B cell (primary cell): ENCODE measurements at regions not wholly inside any gene's neighbourhood (a gene's known extent, or its start where the extent isn't known, plus 50 kb on each side); places are given as distances from the start of the nearest gene placed in this dataset.
"Not testable (repeated sequence)": the region's sequence is repeated elsewhere in the genome, so short reads cannot be mapped to it uniquely, and the experiment has no call there.

Experiments
- ATAC-seq: fragments of 200-7000 bp; cut with Tn5 transposase; one replicate; pipeline ENCODE4 v1.10.0; 2021; ENCODE audit warnings: low read depth, mild to moderate bottlenecking, moderate number of reproducible peaks, moderate library complexity
- CTCF ChIA-PET: fragments of 350-600 bp; sonication (Branson Sonifier 250); formaldehyde crosslinking; loops from one replicate; lab custom pipeline; 2021; ENCODE audit warnings: antibody characterized with exemption, inconsistent platforms; lab: Charles Lee
- POLR2A ChIA-PET: fragments of 350-600 bp; sonication (Branson Sonifier 250); formaldehyde crosslinking; loops from one replicate; lab custom pipeline; 2021; ENCODE audit warnings: antibody characterized with exemption; lab: Charles Lee
- DNase-seq: peaks from one replicate; pipeline ENCODE4 v3.0.0; 2013
- H2AFZ ChIP-seq: 2 replicates; pipeline ENCODE4 v1.6.1; 2012; ENCODE audit warnings: mild to moderate bottlenecking, low read depth, low read length; ENCODE audit not compliant: insufficient read depth, poor library complexity, severe bottlenecking
- H3K27ac ChIP-seq, 2 donors: 1 replicate in 1 of 2; 2 replicates in 1 of 2; pipeline ENCODE4 v1.5.1; 2012 to 2013; ENCODE audit warnings: low read length in 2 of 2, mild to moderate bottlenecking in 2 of 2, moderate library complexity in 1 of 2
- H3K27me3 ChIP-seq, 4 experiments: fragments of 200-600 bp in 1 of 4; sonication (generic) in 1 of 4; replicated peaks in 1 of 4; 1 replicate in 2 of 4; 2 replicates in 2 of 4; pipeline versions ENCODE4 v1.6.1 to v1.7.0; 2013 to 2016; ENCODE audit warnings: low read length in 3 of 4, mild to moderate bottlenecking in 2 of 4, mixed read lengths in 1 of 4, moderate library complexity in 1 of 4; ENCODE audit not compliant: insufficient read depth in 4 of 4, control insufficient read depth in 3 of 4; ENCODE audit errors: control extremely low read depth in 1 of 4
- H3K36me3 ChIP-seq, 2 experiments: replicated peaks in 1 of 2; 1 replicate in 1 of 2; 2 replicates in 1 of 2; pipeline versions ENCODE4 v1.6.1 to v1.7.1; 2013; ENCODE audit warnings: low read length in 1 of 2; ENCODE audit not compliant: insufficient read depth in 2 of 2, control insufficient read depth in 1 of 2; ENCODE audit errors: control extremely low read depth in 1 of 2, extremely low read depth in 1 of 2
- H3K4me1 ChIP-seq, 2 donors: fragments of 200-600 bp in 1 of 2; sonication (generic) in 1 of 2; 1 replicate in 1 of 2; 2 replicates in 1 of 2; pipeline versions ENCODE4 v1.5.1 to v1.6.1; 2013 to 2017; ENCODE audit warnings: low read length in 2 of 2; ENCODE audit not compliant: control insufficient read depth in 2 of 2, insufficient read depth in 2 of 2
- H3K4me2 ChIP-seq: replicated peaks from 2 replicates; pipeline ENCODE3; 2012; ENCODE audit warnings: mild to moderate bottlenecking, low read depth, low read length; ENCODE audit not compliant: poor library complexity, severe bottlenecking
- H3K4me3 ChIP-seq, 5 experiments: fragments of 200-600 bp in 1 of 5; sonication (generic) in 1 of 5; 1 replicate in 3 of 5; 2 replicates in 2 of 5; pipeline versions ENCODE4 v1.5.1 to v1.7.0; 2011 to 2016; ENCODE audit warnings: low read length in 4 of 5, mild to moderate bottlenecking in 4 of 5, low read depth in 2 of 5, control low read depth in 1 of 5, moderate library complexity in 1 of 5; ENCODE audit not compliant: insufficient read depth in 1 of 5; ENCODE audit errors: control extremely low read depth in 1 of 5, extremely low read depth in 1 of 5
- H3K79me2 ChIP-seq: fragments of 200-600 bp; sonication (generic); one replicate; pipeline ENCODE4 v1.6.0; 2016; ENCODE audit warnings: low read length; ENCODE audit not compliant: control insufficient read depth, insufficient read depth
- H3K9ac ChIP-seq: fragments of 200-600 bp; sonication (generic); 2 replicates; pipeline ENCODE4 v1.6.1; 2017; ENCODE audit warnings: mild to moderate bottlenecking, low read length, moderate library complexity
- H3K9me3 ChIP-seq, 3 donors: one replicate each; pipeline versions ENCODE4 v1.6.1 to v1.7.1; 2013; ENCODE audit warnings: low read length in 2 of 3; ENCODE audit not compliant: control insufficient read depth in 2 of 3, insufficient read depth in 1 of 3; ENCODE audit errors: control extremely low read depth in 1 of 3
- H4K20me1 ChIP-seq: 2 replicates; pipeline ENCODE4 v1.6.0; 2012; ENCODE audit warnings: mild to moderate bottlenecking, low read length; ENCODE audit not compliant: insufficient read depth, control insufficient read depth, poor library complexity, severe bottlenecking
- H3K27ac Mint-ChIP-seq: one replicate; pipeline ENCODE4 v1.8.0; 2021; ENCODE audit warnings: mixed read lengths
- H3K27me3 Mint-ChIP-seq: one replicate; pipeline ENCODE4 v1.8.0; 2021; ENCODE audit warnings: mixed read lengths
- H3K4me1 Mint-ChIP-seq: one replicate; pipeline ENCODE4 v1.8.0; 2021; ENCODE audit warnings: mixed read lengths
- H3K4me3 Mint-ChIP-seq: one replicate; pipeline ENCODE4 v1.8.0; 2021; ENCODE audit warnings: mixed read lengths
- H3K9me3 Mint-ChIP-seq: one replicate; pipeline ENCODE4 v1.8.0; 2022; ENCODE audit warnings: mixed read lengths; ENCODE audit not compliant: insufficient read depth
- CTCF ChIP-seq: fragments of 200-600 bp; IDR thresholded peaks from one replicate; pipeline ENCODE4 v1.8.0; 2022; ENCODE audit warnings: antibody characterized with exemption, mild to moderate bottlenecking
- EZH2 ChIP-seq: IDR thresholded peaks from 2 replicates; pipeline ENCODE4 v1.6.1; 2012; ENCODE audit warnings: borderline replicate concordance, low read depth, mild to moderate bottlenecking, moderate library complexity, low read length; ENCODE audit not compliant: insufficient read depth, poor library complexity, severe bottlenecking
- WGBS: methylation state at CpG from one replicate; pipeline ENCODE4 v1.1.5; 2013; ENCODE audit warnings: missing lambda C conversion rate; ENCODE audit not compliant: insufficient coverage; 5-methylcytosine and 5-hydroxymethylcytosine counted together
- intact Hi-C: fragments of 100-400 bp; cut with micrococcal nuclease; formaldehyde crosslinking; loops from one replicate; pipeline ENCODE4 v1.10.0; 2022

- TF ChIP-seq EZH2: no peak
- no peak for TF ChIP-seq CTCF
- Mint-ChIP-seq H3K9me3 (peaks cover 4% of the 10 kb centered on the region), H3K4me1 (no peaks in the 10 kb centered on the region), H3K4me3 (no peak overlapping the region), H3K27ac (no peak overlapping the region), H3K27me3 (no peaks in the 10 kb centered on the region)
- Histone ChIP-seq H3K27ac (no peak overlapping the region), H3K36me3 (no peaks in the 10 kb centered on the region), H3K27me3 (no peaks in the 10 kb centered on the region), H3K4me1 (no peaks in the 10 kb centered on the region), H3K79me2 (no peaks in the 10 kb centered on the region), H3K9ac (no peak overlapping the region), H2AFZ (no peak overlapping the region), H3K4me2 (no peak overlapping the region), H3K9me3 (peaks cover 0 to 27% (median 3%) of the 10 kb centered on the region in 3 donors), H4K20me1 (no peaks in the 10 kb centered on the region), H3K4me3 (no peak overlapping the region)
- ChIA-PET CTCF (no interaction called here), POLR2A (no interaction called here)
- ATAC-seq: no peak
- DNase-seq: no peak
- WGBS: 51% methylated on average over 2 of the region's 2 CpGs
- intact Hi-C loops: no loop called here
Measured at GRCh38 chr14:98919434-98919833, 352.6 kb downstream of the BCL11B start.

- H3K4me1 ChIP-seq, H3K4me2 ChIP-seq, H3K27me3 ChIP-seq, H3K27ac Mint-ChIP-seq, H2AFZ ChIP-seq, intact Hi-C loops, CTCF ChIA-PET, H3K27me3 Mint-ChIP-seq, H3K4me3 ChIP-seq, H3K79me2 ChIP-seq, POLR2A ChIA-PET, H3K27ac ChIP-seq, DNase-seq, H3K4me3 Mint-ChIP-seq, ATAC-seq, H3K36me3 ChIP-seq, H4K20me1 ChIP-seq, H3K9ac ChIP-seq, H3K4me1 Mint-ChIP-seq, H3K9me3 Mint-ChIP-seq: not testable (repeated sequence)
- H3K9me3 ChIP-seq: peaks cover 0 to 33% (median 3%) of the 10 kb centered on the region in 3 donors
- no CpG with 5 or more reads among the region's 3 CpGs for WGBS
Measured at GRCh38 chr14:98921306-98921705, 350.7 kb downstream of the BCL11B start.
